Astrocyte of the hippocampus (primary cell): ENCODE measurements at regions not wholly inside any gene's neighbourhood (a gene's known extent, or its start where the extent isn't known, plus 50 kb on each side); places are given as distances from the start of the nearest gene placed in this dataset.

Experiments used
- DNase-seq: peaks from one replicate; pipeline ENCODE4 v3.0.0; 2011; ENCODE audit warnings: low read depth, low spot score

GRCh38 chr3:102599819-102600576, 165.2 kb downstream of the ZPLD1 start:
- DNase-seq: no peak

GRCh38 chr3:102605153-102605552, 170.3 kb downstream of the ZPLD1 start:
- no peak for DNase-seq

- no peak for DNase-seq
Observed at GRCh38 chr3:102608875-102609274, 174.1 kb downstream of the ZPLD1 start.

GRCh38 chr3:102614021-102614569, 179.3 kb downstream of the ZPLD1 start:
- DNase-seq: no peak

GRCh38 chr3:102614585-102614984, 179.8 kb downstream of the ZPLD1 start:
- no peak for DNase-seq

GRCh38 chr3:102617381-102617780, 182.6 kb downstream of the ZPLD1 start:
- DNase-seq: no peak

GRCh38 chr3:102619361-102619760, 184.5 kb downstream of the ZPLD1 start:
- no peak for DNase-seq

GRCh38 chr3:102629943-102630342, 195.1 kb downstream of the ZPLD1 start:
- no peak for DNase-seq

GRCh38 chr3:102630531-102630930, 195.7 kb downstream of the ZPLD1 start:
- DNase-seq: no peak

GRCh38 chr3:102643546-102643945, 208.7 kb downstream of the ZPLD1 start:
- DNase-seq: no peak

GRCh38 chr3:102646557-102646956, 211.7 kb downstream of the ZPLD1 start:
- DNase-seq: no peak

GRCh38 chr3:102660653-102661052, 225.8 kb downstream of the ZPLD1 start:
- DNase-seq: no peak

- DNase-seq: no peak
Observed at GRCh38 chr3:102661707-102662497, 227.1 kb downstream of the ZPLD1 start.

- no peak for DNase-seq
Observed at GRCh38 chr3:102662498-102662772, 227.6 kb downstream of the ZPLD1 start.

GRCh38 chr3:102664126-102664525, 229.3 kb downstream of the ZPLD1 start:
- DNase-seq: no peak

GRCh38 chr3:102665183-102665582, 230.4 kb downstream of the ZPLD1 start:
- no peak for DNase-seq

GRCh38 chr3:102668247-102668646, 233.4 kb downstream of the ZPLD1 start:
- no peak for DNase-seq

GRCh38 chr3:102670986-102671385, 236.2 kb downstream of the ZPLD1 start:
- DNase-seq: no peak

- DNase-seq: no peak
Observed at GRCh38 chr3:102672305-102672704, 237.5 kb downstream of the ZPLD1 start.

GRCh38 chr3:102673271-102674115, 238.7 kb downstream of the ZPLD1 start:
- peak; percentile 87 for DNase-seq

- no peak for DNase-seq
Observed at GRCh38 chr3:102674284-102674683, 239.5 kb downstream of the ZPLD1 start.

- DNase-seq: no peak
Observed at GRCh38 chr3:102676424-102676823, 241.6 kb downstream of the ZPLD1 start.
